ENCODE measurements at regions not wholly inside any gene's neighbourhood (a gene's known extent, or its start where the extent isn't known, plus 50 kb on each side); places are given as distances from the start of the nearest gene placed in this dataset.

- Histone ChIP-seq H4K20me1 (replicated peaks; ENCODE audit: control insufficient read depth, extremely low read depth, insufficient read depth, low read length) (no peaks in the 10 kb centered on the region), H3K9ac (replicated peaks; ENCODE audit: extremely low read depth, insufficient read depth, low read length) (no peak overlapping the region), H3K4me3 (replicated peaks in 1 of 3; ENCODE audit: insufficient read depth in 1 of 3, low read depth in 1 of 3, low read length in 3 of 3) (no peak overlapping the region), H3K27ac (ENCODE audit: insufficient read depth, low read depth, low read length) (no peak overlapping the region), H3K9me1 (replicated peaks; ENCODE audit: control insufficient read depth, extremely low read depth, insufficient read depth, low read length) (no peaks in the 10 kb centered on the region), H3K27me3 (ENCODE audit: control insufficient read depth in 2 of 2, insufficient read depth in 2 of 2, low read length in 2 of 2) (no peaks in the 10 kb centered on the region), H3K4me2 (ENCODE audit: insufficient read depth, low read length) (no peak overlapping the region), H3K36me3 (ENCODE audit: control insufficient read depth in 2 of 2, extremely low read depth in 1 of 2, insufficient read depth in 2 of 2, low read length in 2 of 2) (no peaks in the 10 kb centered on the region), H3K4me1 (ENCODE audit: control insufficient read depth, extremely low read depth, insufficient read depth, low read length) (peaks cover 3% of the 10 kb centered on the region), H3K79me2 (ENCODE audit: control insufficient read depth, insufficient read depth, low read length) (no peaks in the 10 kb centered on the region), H3K9me3 (replicated peaks; ENCODE audit: control insufficient read depth, insufficient read depth, low read length) (no peaks in the 10 kb centered on the region), H2AFZ (ENCODE audit: low read depth, low read length) (no peak overlapping the region)
- intact Hi-C loops (cut with micrococcal nuclease): no loop called here
- dilution Hi-C loops (cut with MboI; ENCODE audit: extremely low pct_ligation_motif_present, low sequenced_read_pairs): no loop called here
- BruUV-seq (replicated peaks): no TSS peak
- ChIA-PET CTCF (interaction anchor here (1.0 kb wide), 1 partner anchor 18 kb away, joined by 3 read pairs; no protein-coding TSS in a partner anchor), POLR2A (no interaction called here)
- DNase-seq (ENCODE audit: low read depth, low spot score): no peak
- no peak for TF ChIP-seq MYC (IDR thresholded peaks at IDR 0.05; ENCODE audit: low read depth, low read length)
- no peak for FAIRE-seq
Measured at GRCh38 chr21:38905752-38906151, 100.0 kb downstream of the ETS2 start.

- dilution Hi-C loops (cut with MboI; ENCODE audit: extremely low pct_ligation_motif_present, low sequenced_read_pairs): no loop called here
- CTCF ChIA-PET: interaction anchor here (1.0 kb wide), 2 partner anchors 16 to 18 kb away, joined by 3 read pairs; no protein-coding TSS in a partner anchor
- no peak for FAIRE-seq
Measured at GRCh38 chr21:38905328-38905727, 99.6 kb downstream of the ETS2 start.

More at GRCh38 chr21:38905328-38905727, 99.6 kb downstream of the ETS2 start:
- H3K9me1 ChIP-seq (replicated peaks; ENCODE audit: control insufficient read depth, extremely low read depth, insufficient read depth, low read length): no peaks in the 10 kb centered on the region
- H3K9me3 ChIP-seq (replicated peaks; ENCODE audit: control insufficient read depth, insufficient read depth, low read length): no peaks in the 10 kb centered on the region
- no peaks in the 10 kb centered on the region for H3K36me3 ChIP-seq (ENCODE audit: control insufficient read depth in 2 of 2, extremely low read depth in 1 of 2, insufficient read depth in 2 of 2, low read length in 2 of 2)
- no peak overlapping the region for H3K27ac ChIP-seq (ENCODE audit: insufficient read depth, low read depth, low read length)
- no peaks in the 10 kb centered on the region for H4K20me1 ChIP-seq (replicated peaks; ENCODE audit: control insufficient read depth, extremely low read depth, insufficient read depth, low read length)
- no peak overlapping the region for H2AFZ ChIP-seq (ENCODE audit: low read depth, low read length)
- no TSS peak for BruUV-seq (replicated peaks)
- no peak overlapping the region for H3K4me2 ChIP-seq (ENCODE audit: insufficient read depth, low read length)
- no peaks in the 10 kb centered on the region for H3K79me2 ChIP-seq (ENCODE audit: control insufficient read depth, insufficient read depth, low read length)
- intact Hi-C loops (cut with micrococcal nuclease): no loop called here
- TF ChIP-seq POLR2AphosphoS5 (IDR thresholded peaks at IDR 0.05; ENCODE audit: insufficient read depth, low read depth, low read length) (no peak), GATA2 (IDR thresholded peaks at IDR 0.05; ENCODE audit: insufficient read depth, insufficient read length, low read depth, low read length) (no peak), EZH2 (IDR thresholded peaks at IDR 0.05; ENCODE audit: borderline replicate concordance, low read depth, low read length, severe bottlenecking) (no peak), MAX (IDR thresholded peaks at IDR 0.05; ENCODE audit: insufficient read depth, insufficient read length) (no peak), MYC (IDR thresholded peaks at IDR 0.05; ENCODE audit: low read depth, low read length) (no peak), JUN (IDR thresholded peaks at IDR 0.05; ENCODE audit: borderline replicate concordance, insufficient read depth, insufficient read length, low read depth) (no peak), CTCF (IDR thresholded peaks at IDR 0.05; ENCODE audit: extremely low read depth in 1 of 2, insufficient read depth in 1 of 2, low read depth in 1 of 2, low read length in 2 of 2) (no peak), FOS (IDR thresholded peaks at IDR 0.05; ENCODE audit: borderline replicate concordance, insufficient read depth, low read length) (no peak), POLR2A (IDR thresholded peaks at IDR 0.05; ENCODE audit: low read depth, low read length) (no peak)
- DNase-seq (ENCODE audit: low read depth, low spot score): no peak
- H3K4me3 ChIP-seq (replicated peaks in 1 of 3; ENCODE audit: insufficient read depth in 1 of 3, low read depth in 1 of 3, low read length in 3 of 3): no peak overlapping the region
- H3K27me3 ChIP-seq (ENCODE audit: control insufficient read depth in 2 of 2, insufficient read depth in 2 of 2, low read length in 2 of 2): no peaks in the 10 kb centered on the region
- H3K4me1 ChIP-seq (ENCODE audit: control insufficient read depth, extremely low read depth, insufficient read depth, low read length): peaks cover 3% of the 10 kb centered on the region
- H3K9ac ChIP-seq (replicated peaks; ENCODE audit: extremely low read depth, insufficient read depth, low read length): no peak overlapping the region
- POLR2A ChIA-PET: no interaction called here

Measured in endothelial cell of umbilical vein (primary cell).